Sigmoid colon (tissue), 4 donors: ENCODE measurements at regions not wholly inside any gene's neighbourhood (a gene's known extent, or its start where the extent isn't known, plus 50 kb on each side); places are given as distances from the start of the nearest gene placed in this dataset.

Experiments used
- CTCF ChIP-seq, 4 experiments: fragments of 450-650 bp in 3 of 4; fragments of 200-600 bp in 1 of 4; IDR thresholded peaks; one replicate each; pipeline ENCODE4 v1.5.1; 2016 to 2019; ENCODE audit warnings: antibody characterized with exemption in 4 of 4, mild to moderate bottlenecking in 3 of 4, moderate library complexity in 2 of 4
- POLR2AphosphoS5 ChIP-seq, 4 donors: sonication (generic); formaldehyde crosslinking; IDR thresholded peaks; one replicate each; pipeline ENCODE4 v1.6.1; 2017; ENCODE audit warnings: antibody characterized with exemption in 4 of 4

GRCh38 chr6:56393615-56394612 is 146.5 kb upstream of the COL21A1 start:
- TF ChIP-seq POLR2AphosphoS5 (IDR thresholded peaks at IDR 0.05) (no peak), CTCF (IDR thresholded peaks at IDR 0.05) (no peak)
